ENCODE measurements at regions not wholly inside any gene's neighbourhood (a gene's known extent, or its start where the extent isn't known, plus 50 kb on each side); places are given as distances from the start of the nearest gene placed in this dataset.

- in situ Hi-C loops (cut with HindIII; ENCODE audit: low pct_unique_long_range_greater_than_20kb, low sequenced_read_pairs): no loop called here
- peak in 1 of 2 experiments; percentile 41 for DNase-seq (ENCODE audit: low read depth in 1 of 2, low spot score in 1 of 2)
- no peak for TF ChIP-seq JUND (IDR thresholded peaks at IDR 0.05; ENCODE audit: low read depth)
Observed at GRCh38 chr6:148192310-148192709, 150.3 kb upstream of the SASH1 start.

- peak; percentile 13 to 50 for DNase-seq (ENCODE audit: low read depth in 1 of 2, low spot score in 1 of 2)
- in situ Hi-C loops (cut with HindIII; ENCODE audit: low pct_unique_long_range_greater_than_20kb, low sequenced_read_pairs): no loop called here
- TF ChIP-seq JUND (IDR thresholded peaks at IDR 0.05; ENCODE audit: low read depth): no peak
Observed at GRCh38 chr6:148193063-148193680, 149.5 kb upstream of the SASH1 start.

GRCh38 chr6:148195511-148195910, 147.1 kb upstream of the SASH1 start:
- in situ Hi-C loops (cut with HindIII; ENCODE audit: low pct_unique_long_range_greater_than_20kb, low sequenced_read_pairs): no loop called here
- no peak for DNase-seq (ENCODE audit: low read depth in 1 of 2, low spot score in 1 of 2)
- TF ChIP-seq JUND (IDR thresholded peaks at IDR 0.05; ENCODE audit: low read depth): no peak

GRCh38 chr6:148199584-148199983, 143.1 kb upstream of the SASH1 start:
- no peak for TF ChIP-seq JUND (IDR thresholded peaks at IDR 0.05; ENCODE audit: low read depth)
- in situ Hi-C loops (cut with HindIII; ENCODE audit: low pct_unique_long_range_greater_than_20kb, low sequenced_read_pairs): no loop called here
- no peak for DNase-seq (ENCODE audit: low read depth in 1 of 2, low spot score in 1 of 2)

- in situ Hi-C loops (cut with HindIII; ENCODE audit: low pct_unique_long_range_greater_than_20kb, low sequenced_read_pairs): no loop called here
- no peak for DNase-seq (ENCODE audit: low read depth in 1 of 2, low spot score in 1 of 2)
- TF ChIP-seq JUND (IDR thresholded peaks at IDR 0.05; ENCODE audit: low read depth): no peak
Observed at GRCh38 chr6:148200293-148200692, 142.3 kb upstream of the SASH1 start.

GRCh38 chr6:148200781-148201180, 141.9 kb upstream of the SASH1 start:
- no peak for DNase-seq (ENCODE audit: low read depth in 1 of 2, low spot score in 1 of 2)
- TF ChIP-seq JUND (IDR thresholded peaks at IDR 0.05; ENCODE audit: low read depth): no peak
- in situ Hi-C loops (cut with HindIII; ENCODE audit: low pct_unique_long_range_greater_than_20kb, low sequenced_read_pairs): no loop called here

- DNase-seq (ENCODE audit: low read depth in 1 of 2, low spot score in 1 of 2): no peak
- in situ Hi-C loops (cut with HindIII; ENCODE audit: low pct_unique_long_range_greater_than_20kb, low sequenced_read_pairs): no loop called here
- TF ChIP-seq JUND (IDR thresholded peaks at IDR 0.05; ENCODE audit: low read depth): no peak
Observed at GRCh38 chr6:148203281-148203925, 139.2 kb upstream of the SASH1 start.

GRCh38 chr6:148203970-148204369, 138.7 kb upstream of the SASH1 start:
- TF ChIP-seq JUND (IDR thresholded peaks at IDR 0.05; ENCODE audit: low read depth): no peak
- DNase-seq (ENCODE audit: low read depth in 1 of 2, low spot score in 1 of 2): no peak
- in situ Hi-C loops (cut with HindIII; ENCODE audit: low pct_unique_long_range_greater_than_20kb, low sequenced_read_pairs): no loop called here

- no peak for DNase-seq (ENCODE audit: low read depth in 1 of 2, low spot score in 1 of 2)
- no peak for TF ChIP-seq JUND (IDR thresholded peaks at IDR 0.05; ENCODE audit: low read depth)
- in situ Hi-C loops (cut with HindIII; ENCODE audit: low pct_unique_long_range_greater_than_20kb, low sequenced_read_pairs): no loop called here
Observed at GRCh38 chr6:148208298-148208697, 134.3 kb upstream of the SASH1 start.

- DNase-seq (ENCODE audit: low read depth in 1 of 2, low spot score in 1 of 2): no peak
- in situ Hi-C loops (cut with HindIII; ENCODE audit: low pct_unique_long_range_greater_than_20kb, low sequenced_read_pairs): no loop called here
- no peak for TF ChIP-seq JUND (IDR thresholded peaks at IDR 0.05; ENCODE audit: low read depth)
Observed at GRCh38 chr6:148211777-148212324, 130.8 kb upstream of the SASH1 start.

- in situ Hi-C loops (cut with HindIII; ENCODE audit: low pct_unique_long_range_greater_than_20kb, low sequenced_read_pairs): no loop called here
- no peak for DNase-seq (ENCODE audit: low read depth in 1 of 2, low spot score in 1 of 2)
- no peak for TF ChIP-seq JUND (IDR thresholded peaks at IDR 0.05; ENCODE audit: low read depth)
Observed at GRCh38 chr6:148212366-148212765, 130.3 kb upstream of the SASH1 start.

- no peak for TF ChIP-seq JUND (IDR thresholded peaks at IDR 0.05; ENCODE audit: low read depth)
- DNase-seq (ENCODE audit: low read depth in 1 of 2, low spot score in 1 of 2): no peak
- in situ Hi-C loops (cut with HindIII; ENCODE audit: low pct_unique_long_range_greater_than_20kb, low sequenced_read_pairs): no loop called here
Observed at GRCh38 chr6:148213366-148213765, 129.3 kb upstream of the SASH1 start.

GRCh38 chr6:148214667-148215066, 128.0 kb upstream of the SASH1 start:
- in situ Hi-C loops (cut with HindIII; ENCODE audit: low pct_unique_long_range_greater_than_20kb, low sequenced_read_pairs): no loop called here
- TF ChIP-seq JUND (IDR thresholded peaks at IDR 0.05; ENCODE audit: low read depth): no peak
- DNase-seq (ENCODE audit: low read depth in 1 of 2, low spot score in 1 of 2): no peak
